ENCODE measurements at regions not wholly inside any gene's neighbourhood (a gene's known extent, or its start where the extent isn't known, plus 50 kb on each side); places are given as distances from the start of the nearest gene placed in this dataset.

DNA sequence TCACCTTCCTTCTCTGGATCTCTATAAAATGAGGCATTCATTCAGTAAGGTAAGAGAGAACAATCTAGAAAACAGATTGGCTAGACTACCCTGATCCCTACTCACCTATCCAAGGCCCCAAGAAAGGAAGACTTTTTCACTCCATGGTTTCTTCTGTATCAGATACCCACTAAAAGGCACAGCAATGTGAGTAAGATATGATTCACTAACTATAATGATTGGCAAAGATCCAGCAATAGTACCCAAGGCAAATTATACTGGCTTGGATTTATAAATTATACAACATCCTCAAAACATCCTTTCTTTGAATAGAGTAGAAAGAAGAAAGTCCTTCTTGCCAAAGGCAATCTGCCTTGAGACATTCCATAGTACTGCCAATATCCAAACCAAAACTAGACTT, 1432.0 kb upstream of the GOT2 start:
- no peaks in the 10 kb centered on the region for H3K79me2 ChIP-seq (ENCODE audit: control insufficient read depth, insufficient read depth, low read length)
- H4K20me1 ChIP-seq (ENCODE audit: control insufficient read depth, insufficient read depth), result no peaks in the 10 kb centered on the region
- ChIA-PET SMC1A (ENCODE audit: uncharacterized antibody, unreplicated experiment) (no interaction called here), CTCF (no interaction called here), RAD21 (ENCODE audit: unreplicated experiment) (no interaction called here), POLR2A (no interaction called here)
- no peaks in the 10 kb centered on the region for H3K27me3 ChIP-seq (replicated peaks in 1 of 2; ENCODE audit: control insufficient read depth in 2 of 2, insufficient read depth in 2 of 2, low read length in 1 of 2)
- no peak overlapping the region for H3K4me3 ChIP-seq
- H3K9ac ChIP-seq (ENCODE audit: control insufficient read depth, insufficient read depth, low read length), result no peak overlapping the region
- DNase-seq (ENCODE audit: low read depth, low spot score) (no peak), FAIRE-seq (no peak), ATAC-seq (no peak)
- intact Hi-C loops (cut with micrococcal nuclease; ENCODE audit: unreplicated experiment), result no loop called here
- BruUV-seq (replicated peaks), result no TSS peak
- no peak overlapping the region for H3K27ac ChIP-seq (ENCODE audit: control insufficient read depth, insufficient read depth)
- no peaks in the 10 kb centered on the region for H3K36me3 ChIP-seq (ENCODE audit: control insufficient read depth in 2 of 2, insufficient read depth in 2 of 2, low read length in 1 of 2)
- no peak overlapping the region for H2AFZ ChIP-seq (ENCODE audit: control insufficient read depth, low read depth, low read length)
- TF ChIP-seq CREM (IDR thresholded peaks at IDR 0.05; ENCODE audit: low read depth), result no peak
- no peak for TF ChIP-seq RB1 (IDR thresholded peaks at IDR 0.05; ENCODE audit: borderline replicate concordance)
- TF ChIP-seq HDAC6 (IDR thresholded peaks at IDR 0.05; ENCODE audit: unreplicated experiment), result no peak
- no peak for TF ChIP-seq PAX5 (IDR thresholded peaks at IDR 0.05; ENCODE audit: borderline replicate concordance, low read depth, low read length)
- TF ChIP-seq MYC (IDR thresholded peaks at IDR 0.05; ENCODE audit: insufficient read depth, insufficient read length, insufficient replicate concordance, low read length, severe bottlenecking), result no peak
- TF ChIP-seq EED (IDR thresholded peaks at IDR 0.05; ENCODE audit: low read depth), result no peak
- no peak for TF ChIP-seq RCOR1 (conservative IDR thresholded peaks at IDR 0.05; ENCODE audit: low read depth, low read length)
- no peak for TF ChIP-seq BCL11A (IDR thresholded peaks at IDR 0.05; ENCODE audit: low read depth, low read length)
- no peak for TF ChIP-seq SREBF2 (IDR thresholded peaks at IDR 0.05; ENCODE audit: low read length)
- TF ChIP-seq, protein P1, sequence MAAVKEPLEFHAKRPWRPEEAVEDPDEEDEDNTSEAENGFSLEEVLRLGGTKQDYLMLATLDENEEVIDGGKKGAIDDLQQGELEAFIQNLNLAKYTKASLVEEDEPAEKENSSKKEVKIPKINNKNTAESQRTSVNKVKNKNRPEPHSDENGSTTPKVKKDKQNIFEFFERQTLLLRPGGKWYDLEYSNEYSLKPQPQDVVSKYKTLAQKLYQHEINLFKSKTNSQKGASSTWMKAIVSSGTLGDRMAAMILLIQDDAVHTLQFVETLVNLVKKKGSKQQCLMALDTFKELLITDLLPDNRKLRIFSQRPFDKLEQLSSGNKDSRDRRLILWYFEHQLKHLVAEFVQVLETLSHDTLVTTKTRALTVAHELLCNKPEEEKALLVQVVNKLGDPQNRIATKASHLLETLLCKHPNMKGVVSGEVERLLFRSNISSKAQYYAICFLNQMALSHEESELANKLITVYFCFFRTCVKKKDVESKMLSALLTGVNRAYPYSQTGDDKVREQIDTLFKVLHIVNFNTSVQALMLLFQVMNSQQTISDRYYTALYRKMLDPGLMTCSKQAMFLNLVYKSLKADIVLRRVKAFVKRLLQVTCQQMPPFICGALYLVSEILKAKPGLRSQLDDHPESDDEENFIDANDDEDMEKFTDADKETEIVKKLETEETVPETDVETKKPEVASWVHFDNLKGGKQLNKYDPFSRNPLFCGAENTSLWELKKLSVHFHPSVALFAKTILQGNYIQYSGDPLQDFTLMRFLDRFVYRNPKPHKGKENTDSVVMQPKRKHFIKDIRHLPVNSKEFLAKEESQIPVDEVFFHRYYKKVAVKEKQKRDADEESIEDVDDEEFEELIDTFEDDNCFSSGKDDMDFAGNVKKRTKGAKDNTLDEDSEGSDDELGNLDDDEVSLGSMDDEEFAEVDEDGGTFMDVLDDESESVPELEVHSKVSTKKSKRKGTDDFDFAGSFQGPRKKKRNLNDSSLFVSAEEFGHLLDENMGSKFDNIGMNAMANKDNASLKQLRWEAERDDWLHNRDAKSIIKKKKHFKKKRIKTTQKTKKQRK (IDR thresholded peaks at IDR 0.05; ENCODE audit: low read depth, low read length), result no peak
- TF ChIP-seq MEF2B (IDR thresholded peaks at IDR 0.05; ENCODE audit: partially characterized antibody, poor library complexity, severe bottlenecking), result no peak
- no peaks in the 10 kb centered on the region for H3K4me1 ChIP-seq (ENCODE audit: control insufficient read depth, insufficient read depth, low read length)
- no peaks in the 10 kb centered on the region for H3K9me3 ChIP-seq (replicated peaks; ENCODE audit: control insufficient read depth, insufficient read depth, low read length)
- H3K4me2 ChIP-seq (ENCODE audit: control insufficient read depth, insufficient read depth), result no peak overlapping the region
- in situ Hi-C loops (cut with MboI), result no loop called here
